GM23338 (cell line): ENCODE measurements at regions not wholly inside any gene's neighbourhood (a gene's known extent, or its start where the extent isn't known, plus 50 kb on each side); places are given as distances from the start of the nearest gene placed in this dataset.

ENCODE experiments used
- ATAC-seq: fragments of 200-7000 bp; cut with Tn5 transposase; 3 replicates; pipeline ENCODE4 v1.9.1; 2020
- DNase-seq: peaks from one replicate; pipeline ENCODE4 v3.0.0-alpha.2; 2015; ENCODE audit warnings: low spot score
- H2AFZ ChIP-seq: fragments of 200-600 bp; sonication (generic); 2 replicates; pipeline ENCODE4 v1.8.0; 2016; ENCODE audit warnings: antibody characterized with exemption, mild to moderate bottlenecking, moderate library complexity
- H3F3A ChIP-seq: fragments of 200-600 bp; sonication (generic); replicated peaks from 2 replicates; pipeline ENCODE4 v1.8.0; 2017; ENCODE audit warnings: antibody characterized with exemption, mixed run types, low read depth
- H3K27ac ChIP-seq: fragments of 200-600 bp; sonication (generic); 2 replicates; pipeline ENCODE4 v1.6.1; 2016; ENCODE audit warnings: low read depth
- H3K27me3 ChIP-seq: fragments of 200-600 bp; sonication (generic); 2 replicates; pipeline ENCODE4 v1.8.0; 2016; ENCODE audit warnings: mild to moderate bottlenecking, mixed run types, moderate library complexity; ENCODE audit not compliant: insufficient read depth
- H3K36me3 ChIP-seq: fragments of 200-600 bp; sonication (generic); 2 replicates; pipeline ENCODE4 v1.8.0; 2016; ENCODE audit warnings: mild to moderate bottlenecking; ENCODE audit not compliant: insufficient read depth
- H3K4me1 ChIP-seq: fragments of 200-600 bp; sonication (generic); 2 replicates; pipeline ENCODE4 v1.8.0; 2016; ENCODE audit warnings: mild to moderate bottlenecking, moderate library complexity; ENCODE audit not compliant: insufficient read depth
- H3K4me2 ChIP-seq: fragments of 200-600 bp; sonication (generic); 2 replicates; pipeline ENCODE4 v1.7.1; 2017; ENCODE audit warnings: mixed run types
- H3K4me3 ChIP-seq: fragments of 200-600 bp; sonication (generic); 2 replicates; pipeline ENCODE4 v1.6.1; 2016; ENCODE audit warnings: mixed run types
- H3K79me2 ChIP-seq: fragments of 200-600 bp; sonication (generic); replicated peaks from 2 replicates; pipeline ENCODE4 v1.8.0; 2017; ENCODE audit warnings: mild to moderate bottlenecking; ENCODE audit not compliant: insufficient read depth
- H3K9me2 ChIP-seq: fragments of 200-600 bp; sonication (generic); 2 replicates; pipeline ENCODE4 v1.8.0; 2017; ENCODE audit not compliant: insufficient read depth
- H4K20me1 ChIP-seq: fragments of 200-600 bp; sonication (generic); replicated peaks from 2 replicates; pipeline ENCODE4 v1.8.0; 2017; ENCODE audit warnings: mild to moderate bottlenecking; ENCODE audit not compliant: insufficient read depth
- H3K27ac Mint-ChIP-seq: 2 replicates; pipeline ENCODE4 v1.8.0; 2020; ENCODE audit warnings: inconsistent platforms, mild to moderate bottlenecking, moderate library complexity, mixed read lengths
- H3K27me3 Mint-ChIP-seq: 3 replicates; pipeline ENCODE4 v1.8.0; 2022; ENCODE audit warnings: low read depth, mild to moderate bottlenecking, moderate library complexity, mixed read lengths, inconsistent platforms; ENCODE audit not compliant: insufficient read depth, poor library complexity
- H3K36me3 Mint-ChIP-seq: 3 replicates; pipeline ENCODE4 v1.8.0; 2021; ENCODE audit warnings: low read depth, mild to moderate bottlenecking, inconsistent platforms, moderate library complexity, mixed read lengths
- H3K4me1 Mint-ChIP-seq: 3 replicates; pipeline ENCODE4 v1.8.0; 2020; ENCODE audit warnings: mild to moderate bottlenecking, inconsistent platforms, mixed read lengths
- H3K4me3 Mint-ChIP-seq: 3 replicates; pipeline ENCODE4 v1.8.0; 2021; ENCODE audit warnings: moderate library complexity, mild to moderate bottlenecking, inconsistent platforms, mixed read lengths
- H3K9me3 Mint-ChIP-seq: 3 replicates; pipeline ENCODE4 v1.8.0; 2020; ENCODE audit warnings: moderate library complexity, mild to moderate bottlenecking, inconsistent platforms, mixed read lengths
- CREB1 ChIP-seq: fragments of 250-450 bp; sonication (Bioruptor Pico); IDR thresholded peaks from 2 replicates; pipeline ENCODE4 v1.5.0; 2020; ENCODE audit warnings: low read depth, mild to moderate bottlenecking, moderate library complexity
- EZH2 ChIP-seq: fragments of 200-600 bp; sonication (generic); IDR thresholded peaks from one replicate; pipeline ENCODE4 v1.8.0; 2017; ENCODE audit warnings: antibody characterized with exemption, mild to moderate bottlenecking, low read depth; ENCODE audit not compliant: unreplicated experiment
- EZH2phosphoT487 ChIP-seq: fragments of 200-600 bp; sonication (generic); IDR thresholded peaks from one replicate; pipeline ENCODE4 v1.8.1; 2018; ENCODE audit warnings: antibody characterized with exemption; ENCODE audit not compliant: unreplicated experiment
- JUNB ChIP-seq: IDR thresholded peaks from one replicate; pipeline ENCODE4 v1.6.1; 2016; ENCODE audit warnings: antibody characterized with exemption; ENCODE audit not compliant: unreplicated experiment
- NANOG ChIP-seq: IDR thresholded peaks from 2 replicates; pipeline ENCODE4 v1.6.1; 2016; ENCODE audit warnings: antibody characterized with exemption, borderline replicate concordance
- POLR2AphosphoS5 ChIP-seq: IDR thresholded peaks from 2 replicates; pipeline ENCODE4 v1.6.1; 2016; ENCODE audit warnings: antibody characterized with exemption, low read depth
- STAT1 ChIP-seq: IDR thresholded peaks from one replicate; pipeline ENCODE4 v1.6.1; 2016; ENCODE audit warnings: antibody characterized with exemption; ENCODE audit not compliant: unreplicated experiment
- ZNF114 ChIP-seq: fragments of 250-450 bp; sonication (Bioruptor Pico); IDR thresholded peaks from 2 replicates; pipeline ENCODE4 v1.5.0; 2020; ENCODE audit warnings: mild to moderate bottlenecking, moderate library complexity
- ZNF331 ChIP-seq: fragments of 250-450 bp; sonication (Bioruptor Pico); IDR thresholded peaks from 2 replicates; pipeline ENCODE4 v1.5.0; 2020; ENCODE audit warnings: low read depth, mild to moderate bottlenecking, moderate library complexity
- TF ChIP-seq, protein P1 (sequence below): IDR thresholded peaks from 2 replicates; pipeline ENCODE4 v1.6.1; 2016; ENCODE audit warnings: antibody characterized with exemption
- TF ChIP-seq, protein P2 (sequence below), 2 experiments: fragments of 200-600 bp in 1 of 2; sonication (generic) in 1 of 2; conservative IDR thresholded peaks; 2 replicates each; pipeline versions ENCODE4 v1.5.1 to v1.6.1; 2016 to 2017; ENCODE audit warnings: antibody characterized with exemption in 2 of 2, low read depth in 2 of 2, mild to moderate bottlenecking in 2 of 2, moderate library complexity in 1 of 2
- TF ChIP-seq, protein P3 (sequence below): fragments of 250-450 bp; sonication (Bioruptor Pico); IDR thresholded peaks from 2 replicates; pipeline ENCODE4 v1.5.0; 2020; ENCODE audit warnings: mild to moderate bottlenecking, moderate library complexity
- TF ChIP-seq, protein P4 (sequence below): IDR thresholded peaks from one replicate; pipeline ENCODE4 v1.6.1; 2018; ENCODE audit warnings: antibody characterized with exemption; ENCODE audit not compliant: unreplicated experiment

DNA sequence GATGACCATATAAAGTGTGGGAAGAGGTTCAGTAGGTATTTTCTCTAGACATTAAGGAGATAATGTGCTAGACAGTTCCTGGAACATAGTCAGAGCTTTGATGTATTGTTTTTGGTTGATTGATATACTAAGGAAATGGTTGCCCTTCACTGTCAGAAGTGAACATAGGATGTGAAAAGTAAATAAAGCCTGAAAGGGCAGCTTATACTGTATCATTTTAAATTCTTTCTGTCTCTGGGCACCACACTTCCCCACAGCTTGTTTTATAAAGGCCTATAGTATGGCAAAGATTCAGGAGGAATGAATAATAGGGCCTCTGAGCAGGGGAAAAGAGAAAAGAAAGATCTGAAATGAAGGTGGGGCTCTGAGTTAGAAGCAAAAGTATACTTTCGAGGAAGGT, 72.7 kb upstream of the ITPRID2 start:
- TF ChIP-seq, protein P1, sequence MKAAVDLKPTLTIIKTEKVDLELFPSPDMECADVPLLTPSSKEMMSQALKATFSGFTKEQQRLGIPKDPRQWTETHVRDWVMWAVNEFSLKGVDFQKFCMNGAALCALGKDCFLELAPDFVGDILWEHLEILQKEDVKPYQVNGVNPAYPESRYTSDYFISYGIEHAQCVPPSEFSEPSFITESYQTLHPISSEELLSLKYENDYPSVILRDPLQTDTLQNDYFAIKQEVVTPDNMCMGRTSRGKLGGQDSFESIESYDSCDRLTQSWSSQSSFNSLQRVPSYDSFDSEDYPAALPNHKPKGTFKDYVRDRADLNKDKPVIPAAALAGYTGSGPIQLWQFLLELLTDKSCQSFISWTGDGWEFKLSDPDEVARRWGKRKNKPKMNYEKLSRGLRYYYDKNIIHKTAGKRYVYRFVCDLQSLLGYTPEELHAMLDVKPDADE: no peak
- TF ChIP-seq ZNF114 (CRISPR knock-in tag) (no peak), EZH2 (no peak), STAT1 (no peak), JUNB (no peak), NANOG (no peak), CREB1 (CRISPR knock-in tag) (no peak), POLR2AphosphoS5 (no peak), EZH2phosphoT487 (no peak), ZNF331 (CRISPR knock-in tag) (no peak)
- TF ChIP-seq, protein P2, sequence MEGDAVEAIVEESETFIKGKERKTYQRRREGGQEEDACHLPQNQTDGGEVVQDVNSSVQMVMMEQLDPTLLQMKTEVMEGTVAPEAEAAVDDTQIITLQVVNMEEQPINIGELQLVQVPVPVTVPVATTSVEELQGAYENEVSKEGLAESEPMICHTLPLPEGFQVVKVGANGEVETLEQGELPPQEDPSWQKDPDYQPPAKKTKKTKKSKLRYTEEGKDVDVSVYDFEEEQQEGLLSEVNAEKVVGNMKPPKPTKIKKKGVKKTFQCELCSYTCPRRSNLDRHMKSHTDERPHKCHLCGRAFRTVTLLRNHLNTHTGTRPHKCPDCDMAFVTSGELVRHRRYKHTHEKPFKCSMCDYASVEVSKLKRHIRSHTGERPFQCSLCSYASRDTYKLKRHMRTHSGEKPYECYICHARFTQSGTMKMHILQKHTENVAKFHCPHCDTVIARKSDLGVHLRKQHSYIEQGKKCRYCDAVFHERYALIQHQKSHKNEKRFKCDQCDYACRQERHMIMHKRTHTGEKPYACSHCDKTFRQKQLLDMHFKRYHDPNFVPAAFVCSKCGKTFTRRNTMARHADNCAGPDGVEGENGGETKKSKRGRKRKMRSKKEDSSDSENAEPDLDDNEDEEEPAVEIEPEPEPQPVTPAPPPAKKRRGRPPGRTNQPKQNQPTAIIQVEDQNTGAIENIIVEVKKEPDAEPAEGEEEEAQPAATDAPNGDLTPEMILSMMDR (conservative IDR thresholded peaks at IDR 0.05; ENCODE audit: low read depth in 2 of 2): no peak
- TF ChIP-seq, protein P3, sequence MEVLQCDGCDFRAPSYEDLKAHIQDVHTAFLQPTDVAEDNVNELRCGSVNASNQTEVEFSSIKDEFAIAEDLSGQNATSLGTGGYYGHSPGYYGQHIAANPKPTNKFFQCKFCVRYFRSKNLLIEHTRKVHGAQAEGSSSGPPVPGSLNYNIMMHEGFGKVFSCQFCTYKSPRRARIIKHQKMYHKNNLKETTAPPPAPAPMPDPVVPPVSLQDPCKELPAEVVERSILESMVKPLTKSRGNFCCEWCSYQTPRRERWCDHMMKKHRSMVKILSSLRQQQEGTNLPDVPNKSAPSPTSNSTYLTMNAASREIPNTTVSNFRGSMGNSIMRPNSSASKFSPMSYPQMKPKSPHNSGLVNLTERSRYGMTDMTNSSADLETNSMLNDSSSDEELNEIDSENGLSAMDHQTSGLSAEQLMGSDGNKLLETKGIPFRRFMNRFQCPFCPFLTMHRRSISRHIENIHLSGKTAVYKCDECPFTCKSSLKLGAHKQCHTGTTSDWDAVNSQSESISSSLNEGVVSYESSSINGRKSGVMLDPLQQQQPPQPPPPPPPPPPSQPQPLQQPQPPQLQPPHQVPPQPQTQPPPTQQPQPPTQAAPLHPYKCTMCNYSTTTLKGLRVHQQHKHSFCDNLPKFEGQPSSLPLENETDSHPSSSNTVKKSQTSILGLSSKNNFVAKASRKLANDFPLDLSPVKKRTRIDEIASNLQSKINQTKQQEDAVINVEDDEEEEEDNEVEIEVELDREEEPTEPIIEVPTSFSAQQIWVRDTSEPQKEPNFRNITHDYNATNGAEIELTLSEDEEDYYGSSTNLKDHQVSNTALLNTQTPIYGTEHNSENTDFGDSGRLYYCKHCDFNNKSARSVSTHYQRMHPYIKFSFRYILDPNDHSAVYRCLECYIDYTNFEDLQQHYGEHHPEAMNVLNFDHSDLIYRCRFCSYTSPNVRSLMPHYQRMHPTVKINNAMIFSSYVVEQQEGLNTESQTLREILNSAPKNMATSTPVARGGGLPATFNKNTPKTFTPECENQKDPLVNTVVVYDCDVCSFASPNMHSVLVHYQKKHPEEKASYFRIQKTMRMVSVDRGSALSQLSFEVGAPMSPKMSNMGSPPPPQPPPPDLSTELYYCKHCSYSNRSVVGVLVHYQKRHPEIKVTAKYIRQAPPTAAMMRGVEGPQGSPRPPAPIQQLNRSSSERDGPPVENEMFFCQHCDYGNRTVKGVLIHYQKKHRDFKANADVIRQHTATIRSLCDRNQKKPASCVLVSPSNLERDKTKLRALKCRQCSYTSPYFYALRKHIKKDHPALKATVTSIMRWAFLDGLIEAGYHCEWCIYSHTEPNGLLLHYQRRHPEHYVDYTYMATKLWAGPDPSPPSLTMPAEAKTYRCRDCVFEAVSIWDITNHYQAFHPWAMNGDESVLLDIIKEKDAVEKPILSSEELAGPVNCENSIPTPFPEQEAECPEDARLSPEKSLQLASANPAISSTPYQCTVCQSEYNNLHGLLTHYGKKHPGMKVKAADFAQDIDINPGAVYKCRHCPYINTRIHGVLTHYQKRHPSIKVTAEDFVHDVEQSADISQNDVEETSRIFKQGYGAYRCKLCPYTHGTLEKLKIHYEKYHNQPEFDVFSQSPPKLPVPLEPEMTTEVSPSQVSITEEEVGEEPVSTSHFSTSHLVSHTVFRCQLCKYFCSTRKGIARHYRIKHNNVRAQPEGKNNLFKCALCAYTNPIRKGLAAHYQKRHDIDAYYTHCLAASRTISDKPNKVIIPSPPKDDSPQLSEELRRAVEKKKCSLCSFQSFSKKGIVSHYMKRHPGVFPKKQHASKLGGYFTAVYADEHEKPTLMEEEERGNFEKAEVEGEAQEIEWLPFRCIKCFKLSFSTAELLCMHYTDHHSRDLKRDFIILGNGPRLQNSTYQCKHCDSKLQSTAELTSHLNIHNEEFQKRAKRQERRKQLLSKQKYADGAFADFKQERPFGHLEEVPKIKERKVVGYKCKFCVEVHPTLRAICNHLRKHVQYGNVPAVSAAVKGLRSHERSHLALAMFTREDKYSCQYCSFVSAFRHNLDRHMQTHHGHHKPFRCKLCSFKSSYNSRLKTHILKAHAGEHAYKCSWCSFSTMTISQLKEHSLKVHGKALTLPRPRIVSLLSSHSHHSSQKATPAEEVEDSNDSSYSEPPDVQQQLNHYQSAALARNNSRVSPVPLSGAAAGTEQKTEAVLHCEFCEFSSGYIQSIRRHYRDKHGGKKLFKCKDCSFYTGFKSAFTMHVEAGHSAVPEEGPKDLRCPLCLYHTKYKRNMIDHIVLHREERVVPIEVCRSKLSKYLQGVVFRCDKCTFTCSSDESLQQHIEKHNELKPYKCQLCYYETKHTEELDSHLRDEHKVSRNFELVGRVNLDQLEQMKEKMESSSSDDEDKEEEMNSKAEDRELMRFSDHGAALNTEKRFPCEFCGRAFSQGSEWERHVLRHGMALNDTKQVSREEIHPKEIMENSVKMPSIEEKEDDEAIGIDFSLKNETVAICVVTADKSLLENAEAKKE: no peak
- TF ChIP-seq, protein P4, sequence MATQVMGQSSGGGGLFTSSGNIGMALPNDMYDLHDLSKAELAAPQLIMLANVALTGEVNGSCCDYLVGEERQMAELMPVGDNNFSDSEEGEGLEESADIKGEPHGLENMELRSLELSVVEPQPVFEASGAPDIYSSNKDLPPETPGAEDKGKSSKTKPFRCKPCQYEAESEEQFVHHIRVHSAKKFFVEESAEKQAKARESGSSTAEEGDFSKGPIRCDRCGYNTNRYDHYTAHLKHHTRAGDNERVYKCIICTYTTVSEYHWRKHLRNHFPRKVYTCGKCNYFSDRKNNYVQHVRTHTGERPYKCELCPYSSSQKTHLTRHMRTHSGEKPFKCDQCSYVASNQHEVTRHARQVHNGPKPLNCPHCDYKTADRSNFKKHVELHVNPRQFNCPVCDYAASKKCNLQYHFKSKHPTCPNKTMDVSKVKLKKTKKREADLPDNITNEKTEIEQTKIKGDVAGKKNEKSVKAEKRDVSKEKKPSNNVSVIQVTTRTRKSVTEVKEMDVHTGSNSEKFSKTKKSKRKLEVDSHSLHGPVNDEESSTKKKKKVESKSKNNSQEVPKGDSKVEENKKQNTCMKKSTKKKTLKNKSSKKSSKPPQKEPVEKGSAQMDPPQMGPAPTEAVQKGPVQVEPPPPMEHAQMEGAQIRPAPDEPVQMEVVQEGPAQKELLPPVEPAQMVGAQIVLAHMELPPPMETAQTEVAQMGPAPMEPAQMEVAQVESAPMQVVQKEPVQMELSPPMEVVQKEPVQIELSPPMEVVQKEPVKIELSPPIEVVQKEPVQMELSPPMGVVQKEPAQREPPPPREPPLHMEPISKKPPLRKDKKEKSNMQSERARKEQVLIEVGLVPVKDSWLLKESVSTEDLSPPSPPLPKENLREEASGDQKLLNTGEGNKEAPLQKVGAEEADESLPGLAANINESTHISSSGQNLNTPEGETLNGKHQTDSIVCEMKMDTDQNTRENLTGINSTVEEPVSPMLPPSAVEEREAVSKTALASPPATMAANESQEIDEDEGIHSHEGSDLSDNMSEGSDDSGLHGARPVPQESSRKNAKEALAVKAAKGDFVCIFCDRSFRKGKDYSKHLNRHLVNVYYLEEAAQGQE: no peak
- Histone ChIP-seq H3K4me3 (no peak overlapping the region), H3K27me3 (no peaks in the 10 kb centered on the region), H3K4me2 (0 out of 2 replicates have a peak overlapping the region, but pooled peaks have one; percentile 2), H3F3A (no peaks in the 10 kb centered on the region), H4K20me1 (no peaks in the 10 kb centered on the region), H2AFZ (no peak overlapping the region), H3K79me2 (no peaks in the 10 kb centered on the region), H3K4me1 (peaks cover 12% of the 10 kb centered on the region; the same call in 1 of the 2 replicates), H3K36me3 (no peaks in the 10 kb centered on the region), H3K9me2 (no peaks in the 10 kb centered on the region), H3K27ac (no peak overlapping the region)
- H3K36me3 Mint-ChIP-seq: no peaks in the 10 kb centered on the region
- no peak overlapping the region for H3K4me3 Mint-ChIP-seq
- H3K27ac Mint-ChIP-seq: peak overlapping the region; percentile 1; the same call in 1 of the 2 replicates
- DNase-seq: no peak
- ATAC-seq: no peak
- no peaks in the 10 kb centered on the region for H3K9me3 Mint-ChIP-seq
- H3K27me3 Mint-ChIP-seq: no peaks in the 10 kb centered on the region
- peaks cover 12% of the 10 kb centered on the region for H3K4me1 Mint-ChIP-seq
